Naive B cell (primary cell): ENCODE measurements at regions not wholly inside any gene's neighbourhood (a gene's known extent, or its start where the extent isn't known, plus 50 kb on each side); places are given as distances from the start of the nearest gene placed in this dataset.
A peak's percentile ranks its signal among the peaks of the same experiment; 100 is the strongest.

ENCODE experiments used
- ATAC-seq, 2 donors: fragments of 150-1000 bp; cut with Tn5 transposase; 2 replicates each; pipeline ENCODE4 v1.10.0; 2021; ENCODE audit warnings: low read depth in 2 of 2, mild to moderate bottlenecking in 2 of 2, moderate library complexity in 2 of 2
- DNase-seq: peaks from one replicate; pipeline ENCODE4 v3.0.0; 2022
- H3K27ac Mint-ChIP-seq, 6 donors: one replicate each; pipeline ENCODE4 v1.8.0; 2020 to 2022; ENCODE audit warnings: mild to moderate bottlenecking in 6 of 6, mixed read lengths in 6 of 6, moderate library complexity in 5 of 6, inconsistent platforms in 2 of 6
- H3K27me3 Mint-ChIP-seq, 3 donors: one replicate each; pipeline ENCODE4 v1.8.0; 2021 to 2022; ENCODE audit warnings: mixed read lengths in 3 of 3, mild to moderate bottlenecking in 1 of 3
- H3K36me3 Mint-ChIP-seq, 2 donors: one replicate each; pipeline ENCODE4 v1.8.0; 2020 to 2022; ENCODE audit warnings: mixed read lengths in 2 of 2, inconsistent platforms in 1 of 2, mild to moderate bottlenecking in 1 of 2
- H3K4me1 Mint-ChIP-seq, 3 donors: one replicate each; pipeline ENCODE4 v1.8.0; 2020 to 2022; ENCODE audit warnings: mixed read lengths in 3 of 3, inconsistent platforms in 1 of 3, mild to moderate bottlenecking in 1 of 3, moderate library complexity in 1 of 3
- H3K4me3 Mint-ChIP-seq, 8 donors: one replicate each; pipeline ENCODE4 v1.8.0; 2020 to 2022; ENCODE audit warnings: mild to moderate bottlenecking in 8 of 8, mixed read lengths in 8 of 8, moderate library complexity in 8 of 8, inconsistent platforms in 2 of 8
- H3K9me3 Mint-ChIP-seq, 7 donors: one replicate each; pipeline ENCODE4 v1.8.0; 2020 to 2022; ENCODE audit warnings: mixed read lengths in 7 of 7, mild to moderate bottlenecking in 5 of 7, inconsistent platforms in 2 of 7, moderate library complexity in 1 of 7

DNA sequence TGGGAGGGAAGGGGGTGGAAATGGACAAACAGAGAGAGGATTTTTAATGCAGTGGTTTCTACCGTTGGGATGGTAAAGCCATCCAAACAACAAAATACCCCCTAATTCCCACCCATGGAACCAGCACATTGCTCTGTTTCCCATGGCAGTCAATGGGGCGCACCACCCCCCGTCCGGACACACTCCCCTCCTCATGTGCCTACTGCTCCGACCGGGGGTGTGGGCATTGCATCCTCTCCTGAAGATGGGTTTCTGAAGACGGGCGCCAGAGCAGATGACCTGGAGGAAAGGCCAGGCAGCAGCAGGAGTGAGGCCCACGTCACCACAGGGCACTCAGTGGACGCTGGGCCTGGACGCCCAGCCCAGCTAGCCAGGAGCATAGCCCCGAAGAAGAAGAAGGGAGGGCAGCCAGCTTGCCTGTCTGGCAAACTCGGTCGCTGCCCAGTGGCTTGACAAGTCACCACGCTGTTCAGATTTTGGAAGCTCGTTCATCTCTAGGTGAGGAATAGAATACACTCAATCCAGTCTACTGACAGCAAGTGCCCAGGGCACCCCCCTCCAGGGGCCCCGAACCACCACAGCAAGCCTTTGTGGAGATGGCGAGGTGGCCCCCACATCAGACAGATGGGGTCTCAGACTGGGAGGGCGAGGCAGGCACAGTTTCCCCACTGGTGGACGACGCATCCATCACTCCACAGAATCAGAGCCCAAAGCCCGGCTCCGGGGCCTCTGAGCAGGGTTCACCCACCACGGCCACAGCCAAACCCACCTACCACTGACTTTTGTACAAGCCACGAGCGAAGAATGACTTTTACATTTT is 296.2 kb upstream of the SALL3 start:
- DNase-seq, result no peak
- H3K36me3 Mint-ChIP-seq, result no peaks in the 10 kb centered on the region

GRCh38 chr18:78685250-78685979 is 294.2 kb upstream of the SALL3 start:
- H3K9me3 Mint-ChIP-seq, result peaks cover 0 to 2% (median 0%) of the 10 kb centered on the region in 7 donors
- no peak overlapping the region for H3K4me3 Mint-ChIP-seq
- no peak for DNase-seq
- no peak overlapping the region for H3K27ac Mint-ChIP-seq
- H3K4me1 Mint-ChIP-seq, result no peaks in the 10 kb centered on the region
- H3K27me3 Mint-ChIP-seq, result peaks cover 0 to 3% (median 0%) of the 10 kb centered on the region in 3 donors
- ATAC-seq, result no peak
- no peaks in the 10 kb centered on the region for H3K36me3 Mint-ChIP-seq

More for the DNA sequence above, 296.2 kb upstream of the SALL3 start:
- no peak overlapping the region for H3K27ac Mint-ChIP-seq
- peaks cover 0 to 2% (median 0%) of the 10 kb centered on the region in 7 donors for H3K9me3 Mint-ChIP-seq
- ATAC-seq, result no peak
- no peaks in the 10 kb centered on the region for H3K4me1 Mint-ChIP-seq
- H3K27me3 Mint-ChIP-seq, result peaks cover 0 to 3% (median 0%) of the 10 kb centered on the region in 3 donors
- H3K4me3 Mint-ChIP-seq, result no peak overlapping the region

DNA sequence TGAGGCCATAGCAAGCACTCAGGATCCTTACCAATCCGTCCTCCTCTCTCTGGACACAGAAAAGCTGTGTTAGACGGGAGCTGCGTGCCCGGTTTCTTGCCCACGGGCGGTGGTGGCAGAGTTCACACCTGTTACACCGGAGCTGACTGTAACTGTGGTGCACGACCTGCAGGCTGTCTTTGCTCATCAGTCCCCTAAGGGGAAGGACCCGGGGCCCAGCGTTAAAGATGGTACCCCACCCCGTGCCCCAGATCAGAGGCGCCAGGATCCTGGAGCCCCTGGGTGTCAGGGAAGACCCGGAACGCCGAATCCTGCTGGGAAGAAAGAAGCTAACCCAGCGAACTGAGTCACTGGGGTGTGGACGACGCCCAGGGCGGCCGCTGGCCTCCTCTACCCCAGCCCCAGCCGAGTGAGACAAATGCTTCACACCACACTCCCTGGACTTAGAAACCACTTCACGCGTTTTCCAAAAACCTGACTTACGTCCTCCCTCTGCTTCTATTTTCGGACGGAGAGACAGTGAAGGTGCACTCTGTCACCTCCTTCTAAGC is 293.6 kb upstream of the SALL3 start:
- no peaks in the 10 kb centered on the region for H3K4me1 Mint-ChIP-seq
- H3K4me3 Mint-ChIP-seq, result no peak overlapping the region
- ATAC-seq, result no peak
- DNase-seq, result no peak
- H3K9me3 Mint-ChIP-seq, result peaks cover 0 to 2% (median 0%) of the 10 kb centered on the region in 7 donors
- H3K27ac Mint-ChIP-seq, result no peak overlapping the region
- no peaks in the 10 kb centered on the region for H3K36me3 Mint-ChIP-seq
- H3K27me3 Mint-ChIP-seq, result peaks cover 0 to 3% (median 0%) of the 10 kb centered on the region in 3 donors

DNA sequence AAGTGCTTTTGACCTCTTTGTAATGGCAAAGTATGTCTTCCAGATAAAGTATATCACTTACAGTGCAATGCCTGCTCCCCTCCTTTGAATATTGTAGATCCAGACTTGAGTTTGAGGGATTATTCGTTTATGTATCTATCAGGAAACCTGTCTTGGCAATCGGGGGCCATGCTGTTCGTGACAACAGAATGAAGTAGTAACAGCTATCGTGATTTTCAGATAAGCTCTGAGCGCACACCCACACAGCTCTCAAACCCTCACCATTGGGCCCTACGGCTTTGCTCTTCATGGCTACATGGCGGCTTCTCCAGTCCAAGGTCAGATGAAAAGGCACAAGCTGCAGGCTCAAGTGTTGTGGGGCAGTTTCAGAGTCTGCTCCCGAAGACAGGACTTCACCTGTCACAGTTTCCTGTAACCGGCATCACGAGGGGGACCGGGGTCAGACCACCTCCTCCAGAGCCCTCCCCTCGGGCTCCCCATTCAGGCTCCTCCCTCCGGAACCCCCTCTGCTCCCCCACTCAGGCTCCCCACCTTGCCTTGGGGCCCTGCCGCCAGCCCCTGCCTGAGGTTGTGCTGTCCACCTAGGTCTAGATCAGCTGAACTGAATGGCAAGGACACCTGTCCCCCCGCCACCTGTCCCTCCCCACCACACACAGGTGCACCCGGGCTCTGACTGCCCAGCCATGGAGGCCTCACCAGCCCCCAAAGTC is 292.5 kb upstream of the SALL3 start:
- Mint-ChIP-seq H3K4me3 (no peak overlapping the region), H3K36me3 (no peaks in the 10 kb centered on the region), H3K27me3 (peaks cover 0 to 3% (median 0%) of the 10 kb centered on the region in 3 donors), H3K27ac (no peak overlapping the region), H3K9me3 (peaks cover 0 to 2% (median 0%) of the 10 kb centered on the region in 7 donors), H3K4me1 (no peaks in the 10 kb centered on the region)
- no peak for DNase-seq
- no peak for ATAC-seq

DNA sequence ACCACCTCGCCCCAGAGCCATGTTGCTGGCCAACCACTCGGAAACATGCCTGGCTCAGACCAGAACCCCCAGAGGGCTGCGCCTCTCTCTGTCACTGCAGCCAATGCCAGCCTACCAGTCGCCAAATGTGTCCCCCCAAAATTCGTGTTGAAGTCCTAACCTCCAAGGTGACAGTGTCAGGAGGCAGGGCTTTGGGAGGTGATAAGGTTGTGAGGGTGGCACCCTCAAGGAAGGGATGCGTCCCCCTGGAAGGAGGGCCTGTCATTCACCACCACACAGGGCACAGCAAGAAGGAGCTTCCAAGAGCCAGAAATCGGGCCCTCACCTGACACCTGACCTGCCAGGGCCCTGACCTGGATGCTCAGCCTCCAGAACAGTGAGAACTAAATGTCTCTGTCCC is 291.9 kb upstream of the SALL3 start:
- Mint-ChIP-seq H3K4me3 (no peak overlapping the region), H3K27me3 (peaks cover 0 to 3% (median 0%) of the 10 kb centered on the region in 3 donors), H3K9me3 (peaks cover 0 to 2% (median 0%) of the 10 kb centered on the region in 7 donors), H3K36me3 (no peaks in the 10 kb centered on the region), H3K27ac (no peak overlapping the region), H3K4me1 (no peaks in the 10 kb centered on the region)
- DNase-seq, result no peak
- no peak for ATAC-seq

DNA sequence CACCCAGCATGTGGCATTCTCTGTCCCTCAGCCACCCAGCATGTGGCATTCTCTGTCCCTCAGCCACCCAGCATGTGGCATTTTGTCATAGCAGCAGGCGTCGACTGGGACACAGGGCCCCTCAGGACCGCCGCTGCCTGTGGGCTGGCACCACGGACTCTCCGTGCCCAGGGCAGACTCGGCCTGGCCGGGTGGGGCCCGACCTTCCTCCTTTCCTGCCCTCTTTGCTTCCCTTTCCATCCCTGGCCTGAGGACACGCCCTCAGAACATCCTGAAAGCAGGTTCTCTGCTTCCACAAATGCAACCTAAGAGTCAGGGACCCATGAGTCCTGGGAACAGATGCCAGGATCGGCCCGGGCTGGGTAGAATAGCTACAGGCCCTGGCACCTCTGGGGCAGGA is 291.4 kb upstream of the SALL3 start:
- no peaks in the 10 kb centered on the region for H3K4me1 Mint-ChIP-seq
- no peaks in the 10 kb centered on the region for H3K36me3 Mint-ChIP-seq
- no peak overlapping the region for H3K4me3 Mint-ChIP-seq
- ATAC-seq, result no peak
- no peak overlapping the region for H3K27ac Mint-ChIP-seq
- H3K9me3 Mint-ChIP-seq, result peaks cover 0 to 2% (median 0%) of the 10 kb centered on the region in 7 donors
- peaks cover 0 to 3% (median 0%) of the 10 kb centered on the region in 3 donors for H3K27me3 Mint-ChIP-seq
- DNase-seq, result no peak

DNA sequence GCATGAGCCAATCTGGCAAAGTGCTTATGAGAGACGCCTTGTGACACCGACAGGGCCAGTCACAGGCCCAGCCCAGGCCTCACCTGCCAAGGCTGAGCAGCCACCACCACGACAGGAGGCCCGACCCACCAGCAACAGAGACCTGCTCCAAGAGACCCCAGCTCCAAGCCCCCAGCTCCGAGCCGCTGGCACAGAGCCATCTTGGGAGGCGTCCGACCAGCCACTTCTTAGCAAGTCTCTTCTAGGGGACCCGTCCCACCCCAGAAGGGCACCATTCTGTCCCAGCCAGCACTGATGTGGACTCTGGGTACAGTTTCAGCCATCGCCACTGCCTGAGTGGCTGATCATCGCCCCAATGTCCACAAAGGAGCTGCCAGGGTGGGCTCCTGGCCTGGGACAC is 290.7 kb upstream of the SALL3 start:
- H3K4me1 Mint-ChIP-seq, result no peaks in the 10 kb centered on the region
- no peak for ATAC-seq
- DNase-seq, result no peak
- peaks cover 0 to 3% (median 0%) of the 10 kb centered on the region in 3 donors for H3K27me3 Mint-ChIP-seq
- no peaks in the 10 kb centered on the region for H3K36me3 Mint-ChIP-seq
- peaks cover 0 to 2% (median 0%) of the 10 kb centered on the region in 7 donors for H3K9me3 Mint-ChIP-seq
- no peak overlapping the region for H3K27ac Mint-ChIP-seq
- no peak overlapping the region for H3K4me3 Mint-ChIP-seq

DNA sequence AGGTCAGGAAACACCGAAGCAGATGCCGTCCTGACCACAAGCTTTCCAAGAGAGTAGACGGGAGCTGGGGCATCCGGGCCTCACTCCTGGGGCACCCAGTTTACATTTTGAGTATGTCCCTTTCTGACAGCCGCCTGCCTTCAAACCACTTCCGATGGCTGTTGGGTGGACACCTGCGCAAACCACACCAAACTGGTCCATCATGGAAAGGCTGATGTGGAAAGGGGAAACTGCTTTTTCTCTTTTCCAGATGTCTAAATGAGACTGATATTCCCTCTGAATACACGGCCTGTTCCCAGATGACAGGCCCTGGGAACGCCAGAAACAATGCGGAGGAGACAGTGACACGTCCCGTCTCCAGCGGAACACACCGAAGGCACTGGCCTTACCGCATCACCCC is 290.0 kb upstream of the SALL3 start:
- H3K27me3 Mint-ChIP-seq, result peaks cover 0 to 3% (median 0%) of the 10 kb centered on the region in 3 donors
- no peaks in the 10 kb centered on the region for H3K36me3 Mint-ChIP-seq
- DNase-seq (no peak), ATAC-seq (no peak)
- no peak overlapping the region for H3K27ac Mint-ChIP-seq
- peaks cover 0 to 2% (median 0%) of the 10 kb centered on the region in 7 donors for H3K9me3 Mint-ChIP-seq
- H3K4me3 Mint-ChIP-seq, result no peak overlapping the region
- no peaks in the 10 kb centered on the region for H3K4me1 Mint-ChIP-seq

GRCh38 chr18:78692105-78692504 is 287.5 kb upstream of the SALL3 start:
- Mint-ChIP-seq H3K9me3 (peaks cover 0 to 5% (median 0%) of the 10 kb centered on the region in 7 donors), H3K4me3 (no peak overlapping the region), H3K36me3 (no peaks in the 10 kb centered on the region), H3K4me1 (no peaks in the 10 kb centered on the region), H3K27ac (no peak overlapping the region), H3K27me3 (no peaks in the 10 kb centered on the region)
- DNase-seq, result no peak
- ATAC-seq, result no peak

DNA sequence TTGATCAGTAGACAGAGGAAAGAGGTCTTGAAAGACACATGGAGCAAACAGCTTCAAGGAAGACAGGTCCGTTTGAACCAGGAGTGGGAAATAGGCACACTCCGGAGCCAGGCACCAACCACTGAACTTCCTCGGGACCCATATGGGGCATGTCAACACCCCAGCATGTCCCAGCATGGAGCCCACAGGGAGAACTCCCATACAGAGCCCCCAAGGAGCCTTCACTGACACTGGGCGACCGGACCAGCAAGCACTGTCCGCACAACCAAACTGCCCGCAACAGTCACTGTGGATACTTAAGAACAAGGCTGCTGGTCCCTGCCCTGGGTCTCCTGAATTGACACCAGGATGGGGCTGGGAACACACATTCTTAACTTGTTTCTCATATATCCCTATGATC is 286.2 kb upstream of the SALL3 start:
- Mint-ChIP-seq H3K4me3 (no peak overlapping the region), H3K4me1 (no peaks in the 10 kb centered on the region), H3K27ac (no peak overlapping the region), H3K27me3 (no peaks in the 10 kb centered on the region), H3K36me3 (no peaks in the 10 kb centered on the region), H3K9me3 (peaks cover 0 to 10% (median 2%) of the 10 kb centered on the region in 7 donors)
- ATAC-seq, result no peak
- DNase-seq, result no peak

DNA sequence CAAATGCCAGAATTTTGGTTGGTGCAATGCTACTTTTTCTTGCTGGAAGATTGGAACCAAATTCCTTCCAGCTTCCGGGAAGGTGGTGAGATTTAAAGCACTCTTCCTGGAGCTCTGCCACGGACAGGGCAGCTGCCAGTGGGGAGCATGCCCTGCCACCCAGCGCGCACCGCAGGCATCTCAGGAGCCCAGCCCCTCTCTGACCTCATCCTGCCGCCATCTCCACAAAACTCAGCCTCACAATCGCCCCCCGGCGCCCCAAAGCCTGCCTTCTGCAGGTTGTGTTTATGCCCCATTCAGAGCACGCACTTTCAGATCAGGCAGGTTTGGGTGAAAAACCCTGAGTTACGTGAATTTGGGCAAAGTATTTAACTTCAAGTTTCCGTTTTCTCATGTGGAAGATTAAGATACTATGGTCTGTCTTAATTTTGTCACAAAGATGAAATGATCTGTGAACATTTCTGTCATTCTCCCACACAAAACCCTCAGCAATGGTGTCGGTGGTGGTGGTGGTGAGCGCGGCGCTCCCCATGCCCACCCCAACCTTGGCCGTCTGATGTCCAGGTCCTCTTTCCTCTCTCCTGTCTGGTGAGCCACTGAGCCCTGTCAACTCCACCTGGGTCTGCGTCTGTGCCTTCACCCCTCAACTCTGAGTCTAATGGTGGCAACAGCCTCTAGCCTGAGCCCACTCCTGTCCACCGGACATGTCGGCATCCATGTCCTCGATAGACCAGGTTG is 282.8 kb upstream of the SALL3 start:
- peaks cover 0 to 10% (median 2%) of the 10 kb centered on the region in 7 donors for H3K9me3 Mint-ChIP-seq
- ATAC-seq (no peak), DNase-seq (no peak)
- H3K4me1 Mint-ChIP-seq, result no peaks in the 10 kb centered on the region
- H3K27me3 Mint-ChIP-seq, result no peaks in the 10 kb centered on the region
- H3K36me3 Mint-ChIP-seq, result no peaks in the 10 kb centered on the region
- H3K4me3 Mint-ChIP-seq, result no peak overlapping the region
- H3K27ac Mint-ChIP-seq, result peak overlapping the region in 1 of 6 donors; percentile 22

GRCh38 chr18:78697446-78697845 is 282.2 kb upstream of the SALL3 start:
- Mint-ChIP-seq H3K4me1 (no peaks in the 10 kb centered on the region), H3K27ac (no peak overlapping the region)
- ATAC-seq, result no peak

DNA sequence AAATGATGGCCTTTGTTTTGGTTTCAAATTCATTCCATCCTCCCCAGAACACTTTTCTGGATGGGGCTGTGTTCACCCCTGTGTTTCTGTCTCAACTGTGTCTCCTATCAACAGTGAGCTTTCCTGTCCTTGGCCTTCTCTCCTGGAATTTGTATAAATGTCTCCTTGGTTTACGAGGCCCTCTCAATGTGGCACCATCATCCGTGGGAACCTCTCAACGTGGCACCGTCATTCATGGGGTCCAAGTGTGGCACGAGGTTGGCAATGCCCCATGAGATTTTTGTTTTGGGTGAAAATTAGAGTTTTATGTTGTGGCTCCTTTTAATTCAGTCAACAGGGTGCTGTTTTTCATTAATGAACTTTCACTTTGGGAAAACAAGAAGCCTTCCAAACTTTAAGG is 280.7 kb upstream of the SALL3 start:
- no peak for DNase-seq
- Mint-ChIP-seq H3K27me3 (peaks cover 0 to 6% (median 0%) of the 10 kb centered on the region in 3 donors), H3K36me3 (peaks cover 0 to 6% of the 10 kb centered on the region in 2 donors), H3K4me1 (peaks cover 0 to 4% (median 0%) of the 10 kb centered on the region in 3 donors), H3K9me3 (peaks cover 0 to 15% (median under 1%) of the 10 kb centered on the region in 7 donors), H3K27ac (no peak overlapping the region), H3K4me3 (no peak overlapping the region)
- ATAC-seq, result no peak

More at GRCh38 chr18:78697446-78697845, 282.2 kb upstream of the SALL3 start:
- H3K27me3 Mint-ChIP-seq, result no peaks in the 10 kb centered on the region
- no peak for DNase-seq
- peaks cover 0 to 10% (median 2%) of the 10 kb centered on the region in 7 donors for H3K9me3 Mint-ChIP-seq
- H3K36me3 Mint-ChIP-seq, result no peaks in the 10 kb centered on the region
- no peak overlapping the region for H3K4me3 Mint-ChIP-seq
